ENCODE measurements at regions not wholly inside any gene's neighbourhood (a gene's known extent, or its start where the extent isn't known, plus 50 kb on each side); places are given as distances from the start of the nearest gene placed in this dataset.

- TF ChIP-seq CTCF (IDR thresholded peaks at IDR 0.05): no peak
- TF ChIP-seq POLR2A (IDR thresholded peaks at IDR 0.05): no peak
- no peaks in the 10 kb centered on the region for H3K4me1 ChIP-seq
These were observed 799.0 kb downstream of the TLR4 start for GRCh38 chr9:118503236-118503635.

GRCh38 chr9:118510711-118511110 lies 806.5 kb downstream of the TLR4 start:
- H3K4me3 ChIP-seq: no peak overlapping the region
- 88 to 93% (median 91%) methylated on average over 4 of the region's 4 CpGs for WGBS, 4 donors
- no peak overlapping the region for H3K27ac ChIP-seq
- H3K4me1 ChIP-seq: no peaks in the 10 kb centered on the region
- intact Hi-C loops (cut with DNase I): no loop called here
- no peak for DNase-seq
- peaks cover 0 to 5% (median 0%) of the 10 kb centered on the region in 12 donors for H3K9me3 ChIP-seq
- ATAC-seq: no peak
- no peaks in the 10 kb centered on the region for H3K36me3 ChIP-seq
- TF ChIP-seq CTCF (IDR thresholded peaks at IDR 0.05): no peak
- no peak for TF ChIP-seq POLR2A (IDR thresholded peaks at IDR 0.05)
- H3K27me3 ChIP-seq: no peaks in the 10 kb centered on the region

More at GRCh38 chr9:118503236-118503635, 799.0 kb downstream of the TLR4 start:
- Histone ChIP-seq H3K4me3 (no peak overlapping the region), H3K27ac (no peak overlapping the region), H3K9me3 (peaks cover 0 to 8% (median 0%) of the 10 kb centered on the region in 12 donors), H3K36me3 (no peaks in the 10 kb centered on the region), H3K27me3 (no peaks in the 10 kb centered on the region)
- intact Hi-C loops (cut with DNase I): no loop called here
- no peak for ATAC-seq
- no peak for DNase-seq
- WGBS, 4 donors: 66 to 81% (median 71%) methylated on average over 1 of the region's 1 CpG

GRCh38 chr9:118515947-118516346 lies 811.7 kb downstream of the TLR4 start:
- TF ChIP-seq POLR2A (IDR thresholded peaks at IDR 0.05) (no peak), CTCF (IDR thresholded peaks at IDR 0.05) (no peak)
- intact Hi-C loops (cut with DNase I): no loop called here
- no peaks in the 10 kb centered on the region for H3K36me3 ChIP-seq

GRCh38 chr9:118521261-118521660 lies 817.1 kb downstream of the TLR4 start:
- peaks cover 0 to 4% (median 0%) of the 10 kb centered on the region in 9 donors for H3K27me3 ChIP-seq
- no peaks in the 10 kb centered on the region for H3K4me1 ChIP-seq
- no peak overlapping the region for H3K4me3 ChIP-seq
- 55 to 76% (median 65%) methylated on average over 3 of the region's 3 CpGs for WGBS, 4 donors
- no peaks in the 10 kb centered on the region for H3K36me3 ChIP-seq
- DNase-seq (no peak), ATAC-seq (no peak)
- no peaks in the 10 kb centered on the region for H3K9me3 ChIP-seq
- intact Hi-C loops (cut with DNase I): no loop called here
- H3K27ac ChIP-seq: no peak overlapping the region
- TF ChIP-seq POLR2A (IDR thresholded peaks at IDR 0.05) (no peak), CTCF (IDR thresholded peaks at IDR 0.05) (no peak)

More at GRCh38 chr9:118515947-118516346, 811.7 kb downstream of the TLR4 start:
- no peak overlapping the region for H3K4me3 ChIP-seq
- H3K4me1 ChIP-seq: no peaks in the 10 kb centered on the region
- H3K27me3 ChIP-seq: peaks cover 0 to 4% (median 0%) of the 10 kb centered on the region in 9 donors
- no peaks in the 10 kb centered on the region for H3K9me3 ChIP-seq
- WGBS, 4 donors: 53 to 62% (median 59%) methylated on average over 5 of the region's 5 CpGs
- no peak for DNase-seq
- no peak for ATAC-seq
- no peak overlapping the region for H3K27ac ChIP-seq
